Testis (tissue), 2 donors: ENCODE measurements at regions not wholly inside any gene's neighbourhood (a gene's known extent, or its start where the extent isn't known, plus 50 kb on each side); places are given as distances from the start of the nearest gene placed in this dataset.

Source experiments
- CTCF ChIP-seq, 3 experiments: fragments of 450-650 bp in 2 of 3; fragments of 200-600 bp in 1 of 3; sonication (generic) in 1 of 3; IDR thresholded peaks; one replicate each; pipeline ENCODE4 v1.5.1; 2016 to 2019; ENCODE audit warnings: antibody characterized with exemption in 3 of 3, mild to moderate bottlenecking in 2 of 3, moderate library complexity in 1 of 3
- POLR2A ChIP-seq: fragments of 450-650 bp; IDR thresholded peaks from one replicate; pipeline ENCODE4 v1.6.1; 2017; ENCODE audit warnings: antibody characterized with exemption, mild to moderate bottlenecking, moderate library complexity

GRCh38 chr9:116100711-116101121 lies 52.9 kb upstream of the PAPPA start:
- no peak for TF ChIP-seq CTCF (IDR thresholded peaks at IDR 0.05)
- no peak for TF ChIP-seq POLR2A
